ENCODE measurements at regions not wholly inside any gene's neighbourhood (a gene's known extent, or its start where the extent isn't known, plus 50 kb on each side); places are given as distances from the start of the nearest gene placed in this dataset.
"Not testable (repeated sequence)": the region's sequence is repeated elsewhere in the genome, so short reads cannot be mapped to it uniquely, and the experiment has no call there.

DNA sequence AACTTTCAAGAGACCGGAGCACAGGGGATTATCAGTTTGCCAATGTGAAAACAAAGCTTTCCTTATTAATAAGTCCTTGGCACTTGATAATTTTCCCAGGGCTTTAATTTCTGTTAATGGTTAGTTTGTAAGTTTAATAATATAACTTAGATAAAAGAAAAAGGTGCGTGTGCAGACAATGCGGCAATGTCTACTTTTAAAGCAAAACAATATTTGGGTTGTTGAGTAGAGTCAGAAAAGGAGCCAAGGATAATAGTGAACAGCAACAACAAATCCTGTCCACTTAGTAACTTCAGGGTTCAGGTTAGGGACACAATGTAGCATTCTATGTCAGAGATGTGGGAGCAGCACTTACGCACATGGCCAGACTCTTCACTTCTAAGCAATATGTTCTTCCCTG lies 469.6 kb upstream of the NFIA start:
- H3K27ac ChIP-seq (ENCODE audit: low read length): no peak overlapping the region
- no peak overlapping the region for H3K4me2 ChIP-seq (ENCODE audit: low read length)
- H3K9ac ChIP-seq (ENCODE audit: low read length): no peak overlapping the region
- no peaks in the 10 kb centered on the region for H3K9me3 ChIP-seq (ENCODE audit: low read length)
- no peaks in the 10 kb centered on the region for H3K27me3 ChIP-seq (ENCODE audit: insufficient read depth, low read depth, low read length)
- no peaks in the 10 kb centered on the region for H3K9me2 ChIP-seq (ENCODE audit: insufficient read depth, low read length)
- TF ChIP-seq, protein P1, sequence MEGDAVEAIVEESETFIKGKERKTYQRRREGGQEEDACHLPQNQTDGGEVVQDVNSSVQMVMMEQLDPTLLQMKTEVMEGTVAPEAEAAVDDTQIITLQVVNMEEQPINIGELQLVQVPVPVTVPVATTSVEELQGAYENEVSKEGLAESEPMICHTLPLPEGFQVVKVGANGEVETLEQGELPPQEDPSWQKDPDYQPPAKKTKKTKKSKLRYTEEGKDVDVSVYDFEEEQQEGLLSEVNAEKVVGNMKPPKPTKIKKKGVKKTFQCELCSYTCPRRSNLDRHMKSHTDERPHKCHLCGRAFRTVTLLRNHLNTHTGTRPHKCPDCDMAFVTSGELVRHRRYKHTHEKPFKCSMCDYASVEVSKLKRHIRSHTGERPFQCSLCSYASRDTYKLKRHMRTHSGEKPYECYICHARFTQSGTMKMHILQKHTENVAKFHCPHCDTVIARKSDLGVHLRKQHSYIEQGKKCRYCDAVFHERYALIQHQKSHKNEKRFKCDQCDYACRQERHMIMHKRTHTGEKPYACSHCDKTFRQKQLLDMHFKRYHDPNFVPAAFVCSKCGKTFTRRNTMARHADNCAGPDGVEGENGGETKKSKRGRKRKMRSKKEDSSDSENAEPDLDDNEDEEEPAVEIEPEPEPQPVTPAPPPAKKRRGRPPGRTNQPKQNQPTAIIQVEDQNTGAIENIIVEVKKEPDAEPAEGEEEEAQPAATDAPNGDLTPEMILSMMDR (IDR thresholded peaks at IDR 0.05; ENCODE audit: poor library complexity, severe bottlenecking): no peak
- TF ChIP-seq, protein P2, sequence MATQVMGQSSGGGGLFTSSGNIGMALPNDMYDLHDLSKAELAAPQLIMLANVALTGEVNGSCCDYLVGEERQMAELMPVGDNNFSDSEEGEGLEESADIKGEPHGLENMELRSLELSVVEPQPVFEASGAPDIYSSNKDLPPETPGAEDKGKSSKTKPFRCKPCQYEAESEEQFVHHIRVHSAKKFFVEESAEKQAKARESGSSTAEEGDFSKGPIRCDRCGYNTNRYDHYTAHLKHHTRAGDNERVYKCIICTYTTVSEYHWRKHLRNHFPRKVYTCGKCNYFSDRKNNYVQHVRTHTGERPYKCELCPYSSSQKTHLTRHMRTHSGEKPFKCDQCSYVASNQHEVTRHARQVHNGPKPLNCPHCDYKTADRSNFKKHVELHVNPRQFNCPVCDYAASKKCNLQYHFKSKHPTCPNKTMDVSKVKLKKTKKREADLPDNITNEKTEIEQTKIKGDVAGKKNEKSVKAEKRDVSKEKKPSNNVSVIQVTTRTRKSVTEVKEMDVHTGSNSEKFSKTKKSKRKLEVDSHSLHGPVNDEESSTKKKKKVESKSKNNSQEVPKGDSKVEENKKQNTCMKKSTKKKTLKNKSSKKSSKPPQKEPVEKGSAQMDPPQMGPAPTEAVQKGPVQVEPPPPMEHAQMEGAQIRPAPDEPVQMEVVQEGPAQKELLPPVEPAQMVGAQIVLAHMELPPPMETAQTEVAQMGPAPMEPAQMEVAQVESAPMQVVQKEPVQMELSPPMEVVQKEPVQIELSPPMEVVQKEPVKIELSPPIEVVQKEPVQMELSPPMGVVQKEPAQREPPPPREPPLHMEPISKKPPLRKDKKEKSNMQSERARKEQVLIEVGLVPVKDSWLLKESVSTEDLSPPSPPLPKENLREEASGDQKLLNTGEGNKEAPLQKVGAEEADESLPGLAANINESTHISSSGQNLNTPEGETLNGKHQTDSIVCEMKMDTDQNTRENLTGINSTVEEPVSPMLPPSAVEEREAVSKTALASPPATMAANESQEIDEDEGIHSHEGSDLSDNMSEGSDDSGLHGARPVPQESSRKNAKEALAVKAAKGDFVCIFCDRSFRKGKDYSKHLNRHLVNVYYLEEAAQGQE (IDR thresholded peaks at IDR 0.05; ENCODE audit: borderline replicate concordance): no peak
- TF ChIP-seq MXI1 (conservative IDR thresholded peaks at IDR 0.05; ENCODE audit: poor library complexity, severe bottlenecking) (no peak), TAF1 (IDR thresholded peaks at IDR 0.05; ENCODE audit: low read depth) (no peak), EP300 (conservative IDR thresholded peaks at IDR 0.05; ENCODE audit: poor library complexity, severe bottlenecking) (no peak), POLR2AphosphoS5 (IDR thresholded peaks at IDR 0.05) (no peak), RAD21 (conservative IDR thresholded peaks at IDR 0.05) (no peak), SMC3 (conservative IDR thresholded peaks at IDR 0.05; ENCODE audit: poor library complexity) (no peak), EZH2 (IDR thresholded peaks at IDR 0.05; ENCODE audit: borderline replicate concordance, insufficient read depth, low read length, poor library complexity, severe bottlenecking) (no peak)
- no peaks in the 10 kb centered on the region for H3K36me3 ChIP-seq (ENCODE audit: insufficient read depth, low read length)
- no peak overlapping the region for H3K4me3 ChIP-seq (ENCODE audit: low read length)
- no peaks in the 10 kb centered on the region for H3F3A ChIP-seq (ENCODE audit: insufficient read depth, low read length, poor library complexity, severe bottlenecking)
- H3K79me2 ChIP-seq (replicated peaks; ENCODE audit: insufficient read depth, low read length): no peaks in the 10 kb centered on the region
- H4K20me1 ChIP-seq (ENCODE audit: insufficient read depth): no peaks in the 10 kb centered on the region
- no peak overlapping the region for H2AFZ ChIP-seq (ENCODE audit: low read depth, low read length)

DNA sequence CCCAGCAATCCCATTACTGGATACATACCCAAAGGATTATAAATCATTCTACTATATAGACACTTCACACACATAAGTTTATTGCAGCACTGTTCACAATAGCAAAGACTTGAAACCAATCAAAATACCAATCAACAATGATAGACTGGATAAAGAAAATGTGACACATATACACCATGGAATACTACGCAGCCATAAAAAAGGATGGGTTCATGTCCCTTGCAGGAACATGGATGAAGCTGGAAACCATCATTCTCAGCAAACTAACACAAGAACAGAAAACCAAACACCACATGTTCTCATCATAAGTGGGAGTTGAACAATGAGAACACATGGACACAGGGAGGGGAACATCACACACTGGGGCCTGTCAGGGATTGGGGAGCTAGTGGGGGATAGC lies 475.4 kb upstream of the NFIA start:
- not testable (repeated sequence) for H3K27ac ChIP-seq (ENCODE audit: low read length); H3K4me2 ChIP-seq (ENCODE audit: low read length); H3K9me3 ChIP-seq (ENCODE audit: low read length); H2AFZ ChIP-seq (ENCODE audit: low read depth, low read length); H4K20me1 ChIP-seq (ENCODE audit: insufficient read depth); H3K9ac ChIP-seq (ENCODE audit: low read length); H3K79me2 ChIP-seq (replicated peaks; ENCODE audit: insufficient read depth, low read length); H3K4me3 ChIP-seq (ENCODE audit: low read length); H3K36me3 ChIP-seq (ENCODE audit: insufficient read depth, low read length); H3K9me2 ChIP-seq (ENCODE audit: insufficient read depth, low read length); H3K27me3 ChIP-seq (ENCODE audit: insufficient read depth, low read depth, low read length); H3F3A ChIP-seq (ENCODE audit: insufficient read depth, low read length, poor library complexity, severe bottlenecking)

DNA sequence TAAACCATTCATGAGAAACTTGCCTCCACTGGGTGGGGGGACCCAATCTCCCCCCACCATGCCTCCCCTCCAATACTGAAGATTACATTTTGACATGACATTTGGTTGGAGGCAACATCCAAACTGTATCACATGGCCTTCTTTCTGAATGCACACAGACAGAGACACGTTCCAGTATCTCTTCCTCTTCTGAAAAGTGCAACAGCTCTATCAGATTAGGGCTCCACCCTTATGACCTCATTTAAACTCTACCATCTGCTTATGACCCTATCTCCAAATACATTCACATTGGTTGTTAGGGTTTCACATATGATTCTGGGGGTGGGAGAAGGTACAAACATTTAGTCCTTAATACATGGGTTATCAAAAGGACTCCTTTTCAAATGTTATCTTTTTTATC lies 481.8 kb upstream of the NFIA start:
- TF ChIP-seq, protein P1 (IDR thresholded peaks at IDR 0.05; ENCODE audit: poor library complexity, severe bottlenecking): no peak
- TF ChIP-seq SMC3 (conservative IDR thresholded peaks at IDR 0.05; ENCODE audit: poor library complexity) (no peak), MXI1 (conservative IDR thresholded peaks at IDR 0.05; ENCODE audit: poor library complexity, severe bottlenecking) (no peak), POLR2AphosphoS5 (IDR thresholded peaks at IDR 0.05) (no peak), EZH2 (IDR thresholded peaks at IDR 0.05; ENCODE audit: borderline replicate concordance, insufficient read depth, low read length, poor library complexity, severe bottlenecking) (no peak), RAD21 (conservative IDR thresholded peaks at IDR 0.05) (no peak), TAF1 (IDR thresholded peaks at IDR 0.05; ENCODE audit: low read depth) (no peak), EP300 (conservative IDR thresholded peaks at IDR 0.05; ENCODE audit: poor library complexity, severe bottlenecking) (no peak)
- TF ChIP-seq, protein P2 (IDR thresholded peaks at IDR 0.05; ENCODE audit: borderline replicate concordance): no peak
- Histone ChIP-seq H2AFZ (ENCODE audit: low read depth, low read length) (no peak overlapping the region), H4K20me1 (ENCODE audit: insufficient read depth) (no peaks in the 10 kb centered on the region), H3K9me2 (ENCODE audit: insufficient read depth, low read length) (no peaks in the 10 kb centered on the region), H3K4me3 (ENCODE audit: low read length) (no peak overlapping the region), H3K79me2 (replicated peaks; ENCODE audit: insufficient read depth, low read length) (no peaks in the 10 kb centered on the region), H3K9me3 (ENCODE audit: low read length) (no peaks in the 10 kb centered on the region), H3K9ac (ENCODE audit: low read length) (no peak overlapping the region), H3F3A (ENCODE audit: insufficient read depth, low read length, poor library complexity, severe bottlenecking) (no peaks in the 10 kb centered on the region), H3K27ac (ENCODE audit: low read length) (no peak overlapping the region), H3K4me2 (ENCODE audit: low read length) (no peak overlapping the region), H3K36me3 (ENCODE audit: insufficient read depth, low read length) (no peaks in the 10 kb centered on the region), H3K27me3 (ENCODE audit: insufficient read depth, low read depth, low read length) (no peaks in the 10 kb centered on the region)
